ENCODE measurements at regions not wholly inside any gene's neighbourhood (a gene's known extent, or its start where the extent isn't known, plus 50 kb on each side); places are given as distances from the start of the nearest gene placed in this dataset.
"Not testable (repeated sequence)": the region's sequence is repeated elsewhere in the genome, so short reads cannot be mapped to it uniquely, and the experiment has no call there.

DNA sequence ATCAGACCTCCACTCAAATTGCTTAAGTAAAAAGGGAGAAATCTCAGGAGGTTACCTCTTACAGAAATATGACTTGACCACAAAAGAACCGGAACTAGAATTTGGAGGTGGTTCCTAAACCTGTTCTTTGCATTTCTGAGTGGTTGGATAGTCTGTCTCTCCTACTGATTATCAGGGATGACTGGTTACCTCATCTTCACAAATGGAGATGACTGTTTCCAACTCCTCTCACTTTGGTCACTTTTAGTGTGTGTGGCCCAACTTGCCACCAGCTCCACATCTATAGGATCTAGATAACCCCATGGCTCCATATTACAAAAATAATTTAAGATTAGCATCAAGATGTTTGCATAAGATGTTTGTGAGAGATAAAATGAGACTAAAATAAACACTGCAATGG, 95.5 kb downstream of the CCDC71L start:
- no peak for TF ChIP-seq POLR2A (IDR thresholded peaks at IDR 0.05; ENCODE audit: low read depth, low read length)
- TF ChIP-seq POU2F2 (IDR thresholded peaks at IDR 0.05; ENCODE audit: low read depth, low read length): no peak
- TF ChIP-seq SPI1 (IDR thresholded peaks at IDR 0.05; ENCODE audit: low read depth, low read length): no peak
- no peak for TF ChIP-seq POLR2AphosphoS5 (IDR thresholded peaks at IDR 0.05; ENCODE audit: low read depth, low read length)
- no peak for TF ChIP-seq TAF1 (IDR thresholded peaks at IDR 0.05; ENCODE audit: low read depth, low read length)
- no peak for TF ChIP-seq PAX5 (IDR thresholded peaks at IDR 0.05; ENCODE audit: insufficient read depth, low read length, severe bottlenecking)
- no peak for DNase-seq (ENCODE audit: insufficient read length, low spot score)
- FAIRE-seq: no peak

GRCh38 chr7:106563466-106564150, 97.3 kb downstream of the CCDC71L start:
- TF ChIP-seq PAX5 (IDR thresholded peaks at IDR 0.05; ENCODE audit: insufficient read depth, low read length, severe bottlenecking): no peak
- no peak for TF ChIP-seq POU2F2 (IDR thresholded peaks at IDR 0.05; ENCODE audit: low read depth, low read length)
- TF ChIP-seq POLR2A (IDR thresholded peaks at IDR 0.05; ENCODE audit: low read depth, low read length): no peak
- TF ChIP-seq TAF1 (IDR thresholded peaks at IDR 0.05; ENCODE audit: low read depth, low read length): no peak
- no peak for TF ChIP-seq POLR2AphosphoS5 (IDR thresholded peaks at IDR 0.05; ENCODE audit: low read depth, low read length)
- no peak for TF ChIP-seq SPI1 (IDR thresholded peaks at IDR 0.05; ENCODE audit: low read depth, low read length)
- no peak for FAIRE-seq
- DNase-seq (ENCODE audit: insufficient read length, low spot score): no peak

DNA sequence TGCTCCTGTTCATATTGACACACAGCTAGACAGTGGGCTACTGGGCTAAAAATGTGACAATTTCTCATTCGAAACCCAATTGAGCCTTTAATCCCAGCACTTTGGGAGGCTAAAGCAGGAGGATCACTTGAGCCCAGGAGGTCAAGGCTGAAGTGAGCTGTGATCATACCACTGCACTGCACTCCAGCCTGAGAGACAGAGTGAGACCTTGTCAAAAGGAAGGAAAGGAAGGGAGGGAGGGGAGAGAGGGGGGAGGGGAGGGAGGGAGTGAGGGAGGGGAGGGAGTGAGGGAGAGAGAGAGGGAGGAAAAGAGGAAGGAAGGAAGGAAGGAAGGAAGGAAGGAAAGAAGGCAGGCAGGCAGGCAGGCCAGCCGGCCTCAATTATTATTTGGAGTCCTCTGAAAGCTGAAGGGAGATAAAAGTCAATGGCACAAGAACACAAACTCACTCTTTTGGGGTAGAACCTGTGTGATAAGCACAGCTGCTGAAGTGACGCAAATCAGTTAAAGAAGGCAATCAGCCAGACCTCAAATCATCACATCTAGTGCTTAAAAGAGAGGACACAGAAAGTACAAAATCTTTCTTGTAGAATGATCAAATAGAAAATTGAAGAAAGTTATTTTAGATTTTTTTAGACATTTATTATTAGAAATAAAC, 98.1 kb downstream of the CCDC71L start:
- TF ChIP-seq PAX5 (IDR thresholded peaks at IDR 0.05; ENCODE audit: insufficient read depth, low read length, severe bottlenecking) (no peak), POLR2AphosphoS5 (IDR thresholded peaks at IDR 0.05; ENCODE audit: low read depth, low read length) (no peak), POLR2A (IDR thresholded peaks at IDR 0.05; ENCODE audit: low read depth, low read length) (no peak), POU2F2 (IDR thresholded peaks at IDR 0.05; ENCODE audit: low read depth, low read length) (no peak), SPI1 (IDR thresholded peaks at IDR 0.05; ENCODE audit: low read depth, low read length) (no peak), TAF1 (IDR thresholded peaks at IDR 0.05; ENCODE audit: low read depth, low read length) (no peak)
- FAIRE-seq (no peak), DNase-seq (ENCODE audit: insufficient read length, low spot score) (no peak)

DNA sequence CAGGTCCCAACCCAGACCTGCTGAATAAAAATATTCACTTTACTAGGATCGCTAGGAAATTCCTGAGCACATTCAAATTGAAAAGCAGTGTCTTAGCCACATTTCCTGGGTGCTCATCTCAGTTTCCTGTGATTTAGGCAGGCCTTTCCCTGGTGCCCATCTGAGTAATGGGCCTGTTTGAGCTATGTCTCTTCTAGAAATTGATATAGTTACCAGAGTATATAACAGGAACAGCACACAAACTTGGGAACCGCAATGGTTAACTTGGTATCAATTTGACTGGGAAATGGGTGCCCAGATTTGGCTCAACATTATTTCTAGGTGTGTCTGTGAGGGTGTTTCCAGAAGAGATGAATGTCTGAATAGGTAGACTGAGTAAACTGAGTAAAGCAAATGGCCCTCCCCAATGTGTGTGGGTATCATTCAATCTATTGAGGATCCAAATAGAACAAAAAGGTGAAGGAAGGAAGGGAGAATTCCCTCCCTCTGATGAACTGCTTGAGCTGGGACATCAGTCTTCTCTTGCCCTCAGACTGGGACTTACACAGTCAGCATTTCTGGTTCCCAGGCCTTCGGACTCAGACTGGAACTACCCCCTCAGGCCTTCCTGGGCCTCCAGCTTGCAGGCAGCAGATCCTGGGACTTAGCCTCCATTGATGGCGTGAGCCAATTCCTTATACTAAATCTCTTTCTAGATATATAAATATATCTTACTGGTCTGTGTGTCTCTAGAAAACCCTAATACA, 99.1 kb downstream of the CCDC71L start:
- FAIRE-seq (no peak), DNase-seq (ENCODE audit: insufficient read length, low spot score) (no peak)
- TF ChIP-seq POU2F2 (IDR thresholded peaks at IDR 0.05; ENCODE audit: low read depth, low read length): no peak
- TF ChIP-seq POLR2A (IDR thresholded peaks at IDR 0.05; ENCODE audit: low read depth, low read length): no peak
- TF ChIP-seq PAX5 (IDR thresholded peaks at IDR 0.05; ENCODE audit: insufficient read depth, low read length, severe bottlenecking): no peak
- no peak for TF ChIP-seq SPI1 (IDR thresholded peaks at IDR 0.05; ENCODE audit: low read depth, low read length)

DNA sequence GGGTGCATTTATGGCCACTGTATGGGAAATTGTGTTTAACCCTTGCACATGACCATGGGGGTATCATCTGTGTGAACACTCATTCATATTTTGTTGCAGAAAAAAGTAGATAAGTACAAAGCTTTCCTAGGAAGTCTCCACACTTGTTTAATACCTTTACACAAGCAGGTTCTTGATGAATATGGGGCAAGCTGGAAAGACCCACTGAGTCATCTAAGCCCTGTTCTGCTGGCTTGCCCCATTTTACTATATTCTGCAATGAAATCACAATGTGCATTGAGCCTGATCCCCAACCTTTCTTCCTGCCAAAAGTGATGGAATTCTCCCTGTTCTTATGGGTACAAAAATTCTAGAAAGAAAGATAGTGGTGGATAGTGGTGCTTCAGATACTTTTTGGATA, 99.8 kb downstream of the CCDC71L start:
- DNase-seq (ENCODE audit: insufficient read length, low spot score) (no peak), FAIRE-seq (no peak)
- TF ChIP-seq POLR2AphosphoS5 (IDR thresholded peaks at IDR 0.05; ENCODE audit: low read depth, low read length): no peak
- TF ChIP-seq POU2F2 (IDR thresholded peaks at IDR 0.05; ENCODE audit: low read depth, low read length): no peak
- TF ChIP-seq SPI1 (IDR thresholded peaks at IDR 0.05; ENCODE audit: low read depth, low read length): no peak
- TF ChIP-seq TAF1 (IDR thresholded peaks at IDR 0.05; ENCODE audit: low read depth, low read length): no peak
- TF ChIP-seq POLR2A (IDR thresholded peaks at IDR 0.05; ENCODE audit: low read depth, low read length): no peak
- no peak for TF ChIP-seq PAX5 (IDR thresholded peaks at IDR 0.05; ENCODE audit: insufficient read depth, low read length, severe bottlenecking)

- DNase-seq (ENCODE audit: insufficient read length, low spot score) (no peak), FAIRE-seq (no peak)
- TF ChIP-seq PAX5 (IDR thresholded peaks at IDR 0.05; ENCODE audit: insufficient read depth, low read length, severe bottlenecking) (no peak), POLR2AphosphoS5 (IDR thresholded peaks at IDR 0.05; ENCODE audit: low read depth, low read length) (no peak), POLR2A (IDR thresholded peaks at IDR 0.05; ENCODE audit: low read depth, low read length) (no peak), TAF1 (IDR thresholded peaks at IDR 0.05; ENCODE audit: low read depth, low read length) (no peak), POU2F2 (IDR thresholded peaks at IDR 0.05; ENCODE audit: low read depth, low read length) (no peak), SPI1 (IDR thresholded peaks at IDR 0.05; ENCODE audit: low read depth, low read length) (no peak)
Observed at GRCh38 chr7:106560482-106560881, 100.5 kb downstream of the CCDC71L start.

GRCh38 chr7:106556244-106556643, 104.7 kb downstream of the CCDC71L start:
- not testable (repeated sequence) for FAIRE-seq; DNase-seq (ENCODE audit: insufficient read length, low spot score)
- TF ChIP-seq SPI1 (IDR thresholded peaks at IDR 0.05; ENCODE audit: low read depth, low read length): peak; percentile 44

DNA sequence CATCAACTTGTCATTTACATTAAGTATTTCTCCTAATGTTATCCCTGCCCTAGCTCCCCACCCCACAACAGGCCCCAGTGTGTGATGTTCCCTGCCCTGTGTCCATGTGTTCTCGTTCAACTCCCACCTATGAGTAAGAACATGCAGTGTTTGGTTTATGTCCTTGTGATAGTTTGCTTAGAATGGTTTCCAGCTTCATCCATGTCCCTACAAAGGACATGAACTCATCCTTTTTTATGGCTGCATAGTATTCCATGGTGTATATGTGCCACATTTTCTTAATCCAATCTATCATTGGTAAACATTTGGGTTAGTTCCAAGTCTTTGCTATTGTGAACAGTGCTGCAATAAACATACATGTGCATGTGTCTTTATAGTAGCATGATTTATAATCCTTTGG, 106.3 kb downstream of the CCDC71L start:
- not testable (repeated sequence) for FAIRE-seq; DNase-seq (ENCODE audit: insufficient read length, low spot score)

- peak; percentile 16 for FAIRE-seq
Observed at GRCh38 chr7:106553446-106553836, 107.5 kb downstream of the CCDC71L start.

More at GRCh38 chr7:106553446-106553836, 107.5 kb downstream of the CCDC71L start:
- no peak for DNase-seq (ENCODE audit: insufficient read length, low spot score)
- no peak for TF ChIP-seq POLR2AphosphoS5 (IDR thresholded peaks at IDR 0.05; ENCODE audit: low read depth, low read length)
- TF ChIP-seq POU2F2 (IDR thresholded peaks at IDR 0.05; ENCODE audit: low read depth, low read length): no peak
- TF ChIP-seq TAF1 (IDR thresholded peaks at IDR 0.05; ENCODE audit: low read depth, low read length): no peak
- TF ChIP-seq PAX5 (IDR thresholded peaks at IDR 0.05; ENCODE audit: insufficient read depth, low read length, severe bottlenecking): no peak
- TF ChIP-seq POLR2A (IDR thresholded peaks at IDR 0.05; ENCODE audit: low read depth, low read length): no peak
- TF ChIP-seq SPI1 (IDR thresholded peaks at IDR 0.05; ENCODE audit: low read depth, low read length): no peak

Data from GM12891 (cell line).